ENCODE measurements at regions not wholly inside any gene's neighbourhood (a gene's known extent, or its start where the extent isn't known, plus 50 kb on each side); places are given as distances from the start of the nearest gene placed in this dataset.

GRCh38 chr16:82384949-82385348, 214.9 kb upstream of the MPHOSPH6 start:
- Histone ChIP-seq H3K36me3 (ENCODE audit: insufficient read depth, low read length) (no peaks in the 10 kb centered on the region), H3K4me1 (ENCODE audit: insufficient read depth, low read length) (no peaks in the 10 kb centered on the region), H3K9me3 (ENCODE audit: control insufficient read depth in 1 of 2, insufficient read depth in 1 of 2, low read length in 2 of 2) (no peaks in the 10 kb centered on the region), H3K4me3 (ENCODE audit: low read length) (no peak overlapping the region), H3K27ac (ENCODE audit: low read depth in 1 of 2, low read length in 2 of 2) (no peak overlapping the region), H3K27me3 (ENCODE audit: control insufficient read depth in 1 of 2, insufficient read depth in 2 of 2, low read length in 2 of 2) (no peaks in the 10 kb centered on the region)
- no peak for ATAC-seq (ENCODE audit: poor library complexity)
- no peak overlapping the region for H3K27ac Mint-ChIP-seq
- intact Hi-C loops (cut with DNase I, micrococcal nuclease) = no loop called here
- no peaks in the 10 kb centered on the region for H3K27me3 Mint-ChIP-seq
- no peaks in the 10 kb centered on the region for H3K36me3 Mint-ChIP-seq (ENCODE audit: low read depth)
- DNase-seq = no peak
- no peak overlapping the region for H3K4me3 Mint-ChIP-seq
- CTCF ChIA-PET = no interaction called here
- H3K9me3 Mint-ChIP-seq = no peaks in the 10 kb centered on the region
- TF ChIP-seq CTCF (IDR thresholded peaks at IDR 0.05) = no peak
- POLR2A ChIA-PET = no interaction called here
- no peaks in the 10 kb centered on the region for H3K4me1 Mint-ChIP-seq (ENCODE audit: low read depth)

- H3K4me1 ChIP-seq (ENCODE audit: insufficient read depth, low read length) = no peaks in the 10 kb centered on the region
- DNase-seq = no peak
- TF ChIP-seq CTCF (IDR thresholded peaks at IDR 0.05) = no peak
- H3K27me3 ChIP-seq (ENCODE audit: control insufficient read depth in 1 of 2, insufficient read depth in 2 of 2, low read length in 2 of 2) = no peaks in the 10 kb centered on the region
- Mint-ChIP-seq H3K27me3 (no peaks in the 10 kb centered on the region), H3K36me3 (ENCODE audit: low read depth) (no peaks in the 10 kb centered on the region), H3K9me3 (no peaks in the 10 kb centered on the region), H3K27ac (no peak overlapping the region), H3K4me3 (no peak overlapping the region), H3K4me1 (ENCODE audit: low read depth) (no peaks in the 10 kb centered on the region)
- H3K36me3 ChIP-seq (ENCODE audit: insufficient read depth, low read length) = no peaks in the 10 kb centered on the region
- intact Hi-C loops (cut with DNase I, micrococcal nuclease) = no loop called here
- H3K9me3 ChIP-seq (ENCODE audit: control insufficient read depth in 1 of 2, insufficient read depth in 1 of 2, low read length in 2 of 2) = no peaks in the 10 kb centered on the region
- H3K4me3 ChIP-seq (ENCODE audit: low read length) = no peak overlapping the region
- POLR2A ChIA-PET = no interaction called here
- ATAC-seq (ENCODE audit: poor library complexity) = no peak
- H3K27ac ChIP-seq (ENCODE audit: low read depth in 1 of 2, low read length in 2 of 2) = no peak overlapping the region
- CTCF ChIA-PET = no interaction called here
These were observed 214.0 kb upstream of the MPHOSPH6 start for GRCh38 chr16:82384017-82384416.

GRCh38 chr16:82382521-82382920, 212.5 kb upstream of the MPHOSPH6 start:
- Histone ChIP-seq H3K4me1 (ENCODE audit: insufficient read depth, low read length) (no peaks in the 10 kb centered on the region), H3K36me3 (ENCODE audit: insufficient read depth, low read length) (no peaks in the 10 kb centered on the region), H3K27ac (ENCODE audit: low read depth in 1 of 2, low read length in 2 of 2) (no peak overlapping the region), H3K4me3 (ENCODE audit: low read length) (no peak overlapping the region), H3K27me3 (ENCODE audit: control insufficient read depth in 1 of 2, insufficient read depth in 2 of 2, low read length in 2 of 2) (no peaks in the 10 kb centered on the region), H3K9me3 (ENCODE audit: control insufficient read depth in 1 of 2, insufficient read depth in 1 of 2, low read length in 2 of 2) (no peaks in the 10 kb centered on the region)
- Mint-ChIP-seq H3K27me3 (no peaks in the 10 kb centered on the region), H3K4me1 (ENCODE audit: low read depth) (no peaks in the 10 kb centered on the region), H3K36me3 (ENCODE audit: low read depth) (no peaks in the 10 kb centered on the region), H3K4me3 (no peak overlapping the region), H3K9me3 (no peaks in the 10 kb centered on the region), H3K27ac (no peak overlapping the region)
- no peak for TF ChIP-seq CTCF (IDR thresholded peaks at IDR 0.05)
- ATAC-seq (ENCODE audit: poor library complexity) (no peak), DNase-seq (no peak)
- intact Hi-C loops (cut with DNase I, micrococcal nuclease) = no loop called here
- CTCF ChIA-PET = no interaction called here
- POLR2A ChIA-PET = no interaction called here
